ENCODE measurements at regions not wholly inside any gene's neighbourhood (a gene's known extent, or its start where the extent isn't known, plus 50 kb on each side); places are given as distances from the start of the nearest gene placed in this dataset.
"Not testable (repeated sequence)": the region's sequence is repeated elsewhere in the genome, so short reads cannot be mapped to it uniquely, and the experiment has no call there.

DNA sequence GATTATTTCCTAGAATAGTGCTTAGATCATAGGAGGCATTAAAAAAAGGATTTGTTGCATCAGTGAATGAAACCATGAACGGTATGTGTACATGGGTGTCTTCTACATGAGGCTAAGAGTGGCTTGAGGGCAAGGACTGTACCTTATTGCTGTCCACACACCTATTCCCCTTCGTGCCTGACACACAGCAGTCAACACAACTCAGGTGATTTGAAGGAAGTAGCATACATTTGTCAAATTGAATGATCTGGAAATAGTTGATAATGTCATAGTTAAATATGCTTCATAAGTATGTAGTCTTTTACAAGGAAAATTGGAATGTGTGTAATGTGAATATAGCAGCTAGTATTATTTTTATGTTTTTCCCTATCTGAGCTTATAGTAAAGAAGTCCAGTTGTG lies 189.0 kb upstream of the DAB1 start:
- DNase-seq = no peak

- no peak for DNase-seq
These were observed 182.1 kb upstream of the DAB1 start for GRCh38 chr1:57605933-57606332.

GRCh38 chr1:57603696-57604095 lies 179.8 kb upstream of the DAB1 start:
- no peak for DNase-seq

DNA sequence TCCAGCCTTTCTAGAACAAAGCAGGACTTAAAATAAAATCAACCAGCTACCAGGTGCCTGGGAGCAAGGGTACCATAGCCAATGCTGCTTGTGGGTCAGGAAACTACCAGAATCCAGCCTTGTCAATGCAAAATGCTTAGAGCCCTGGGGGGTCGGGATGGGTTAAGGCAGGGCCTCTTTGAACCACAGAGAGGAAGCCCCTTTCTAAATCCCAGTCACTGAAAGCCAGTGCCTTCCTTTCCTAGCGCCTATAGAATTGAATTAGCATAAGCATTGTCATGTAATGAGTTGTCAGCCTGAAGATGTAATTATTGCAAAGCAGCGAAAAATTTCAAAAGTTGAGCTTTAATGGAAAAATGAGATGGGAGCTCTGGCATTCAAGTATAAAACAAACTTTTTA lies 176.6 kb upstream of the DAB1 start:
- no peak for DNase-seq

DNA sequence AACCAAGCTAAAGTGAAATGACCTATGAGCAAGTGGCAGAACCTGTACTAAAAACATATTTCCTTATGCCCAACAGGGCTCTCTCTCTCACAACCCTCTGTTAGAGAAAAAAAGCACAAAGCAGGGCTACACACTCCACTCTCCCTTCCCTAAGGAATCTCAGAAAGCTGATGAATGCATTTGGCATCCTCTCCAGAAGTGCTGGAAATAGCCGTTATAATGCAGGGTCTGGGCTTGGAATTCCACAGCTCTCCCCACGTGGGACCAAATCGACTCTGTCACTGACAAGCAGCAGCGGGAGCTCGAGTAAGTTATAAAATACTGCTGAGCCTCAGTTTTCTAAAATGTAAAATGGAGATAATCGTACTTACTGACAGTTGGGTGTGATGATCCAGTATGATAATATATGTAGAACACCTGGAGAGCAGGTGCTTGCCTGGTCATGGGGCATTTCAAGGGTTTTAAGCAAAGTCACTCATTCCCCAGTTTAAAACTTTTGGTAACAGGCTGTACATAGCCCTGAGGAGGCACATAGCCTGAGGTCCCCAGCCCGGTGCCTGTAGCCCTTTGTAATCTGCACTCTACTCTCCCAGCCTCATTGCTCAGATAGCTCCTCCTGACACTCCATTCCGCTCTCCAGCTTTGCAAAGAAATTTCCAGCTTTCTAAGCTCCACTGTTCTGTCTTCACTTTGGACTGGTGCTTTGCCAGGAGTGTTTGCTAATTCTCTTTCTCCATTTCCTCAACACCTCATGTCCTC lies 175.6 kb upstream of the DAB1 start:
- no peak for DNase-seq

GRCh38 chr1:57597036-57597435 lies 173.2 kb upstream of the DAB1 start:
- DNase-seq = no peak

DNA sequence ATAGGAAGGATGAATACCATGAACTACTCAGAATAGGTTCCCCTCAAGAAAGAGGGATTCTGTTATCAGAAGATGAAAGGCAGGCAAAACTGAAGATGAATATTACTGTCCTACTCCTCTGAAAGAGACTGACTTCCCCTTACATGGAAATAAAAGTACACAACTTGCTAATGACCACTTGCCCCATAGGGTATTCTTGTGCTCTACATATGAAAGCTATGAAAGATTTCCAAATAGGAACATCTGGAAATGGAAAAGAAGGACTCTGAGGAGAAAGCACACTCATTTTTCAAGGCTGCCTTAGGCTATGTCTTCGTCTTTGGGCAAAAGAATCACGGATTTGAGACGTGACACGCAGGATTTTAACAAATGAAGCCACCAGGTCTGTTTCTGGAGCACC lies 170.1 kb upstream of the DAB1 start:
- no peak for DNase-seq

DNA sequence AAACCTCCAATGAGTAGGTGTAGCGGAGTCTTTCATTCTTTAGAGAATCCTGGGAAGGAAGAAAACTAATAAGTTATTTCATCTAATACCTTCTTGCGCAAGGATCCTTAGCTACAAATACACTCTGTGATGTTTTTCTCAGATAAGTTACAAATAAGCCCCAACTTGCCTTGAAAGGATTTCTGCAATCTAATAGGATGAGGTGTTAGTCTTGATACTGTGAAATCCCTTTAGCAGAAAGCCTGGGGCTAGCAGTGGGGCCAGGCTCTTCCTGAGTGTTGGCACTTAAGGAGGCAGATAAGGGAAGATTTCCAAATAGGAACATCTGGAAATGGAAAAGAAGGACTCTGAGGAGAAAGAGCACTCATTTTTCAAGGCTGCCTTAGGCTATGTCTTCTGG lies 168.0 kb upstream of the DAB1 start:
- DNase-seq = no peak

DNA sequence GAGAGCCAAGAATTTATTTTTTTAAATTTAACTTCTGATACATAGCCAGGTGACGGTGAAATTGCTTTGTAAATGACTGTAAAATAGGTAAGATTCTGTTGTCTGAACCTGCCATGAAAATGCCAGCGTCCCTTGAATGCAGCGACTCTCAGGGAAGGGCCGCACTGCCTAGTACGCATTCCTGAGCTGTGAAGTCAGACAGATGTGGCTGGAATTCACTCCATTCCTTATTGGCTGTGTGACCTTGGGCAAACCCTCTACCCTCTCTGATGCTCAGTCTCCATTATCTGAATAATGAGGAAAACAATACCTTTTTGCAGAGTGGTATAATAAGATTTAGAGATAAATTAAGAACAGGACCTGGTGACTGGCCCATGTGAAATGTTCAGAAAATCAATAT lies 167.1 kb upstream of the DAB1 start:
- no peak for DNase-seq

DNA sequence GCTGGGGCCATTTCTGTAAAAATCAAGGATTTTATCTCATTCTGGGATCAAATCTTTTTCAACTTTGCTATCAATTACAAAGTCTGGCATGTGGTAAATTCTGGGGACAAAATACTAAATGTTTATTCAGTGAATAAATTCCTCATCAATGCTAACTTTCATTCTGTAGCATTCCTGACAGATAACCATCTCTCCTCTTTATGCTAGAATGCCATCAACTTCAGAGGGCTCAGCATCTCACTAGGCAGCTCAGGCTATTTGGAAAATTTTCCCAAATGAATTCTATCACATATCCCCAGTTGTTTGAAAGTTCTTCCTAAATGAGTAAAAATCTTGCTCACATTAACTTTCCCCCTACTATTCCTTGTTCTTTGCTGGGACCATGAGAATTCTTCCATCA lies 163.0 kb upstream of the DAB1 start:
- DNase-seq = no peak

- no peak for DNase-seq
These were observed 154.8 kb upstream of the DAB1 start for GRCh38 chr1:57578680-57579079.

DNA sequence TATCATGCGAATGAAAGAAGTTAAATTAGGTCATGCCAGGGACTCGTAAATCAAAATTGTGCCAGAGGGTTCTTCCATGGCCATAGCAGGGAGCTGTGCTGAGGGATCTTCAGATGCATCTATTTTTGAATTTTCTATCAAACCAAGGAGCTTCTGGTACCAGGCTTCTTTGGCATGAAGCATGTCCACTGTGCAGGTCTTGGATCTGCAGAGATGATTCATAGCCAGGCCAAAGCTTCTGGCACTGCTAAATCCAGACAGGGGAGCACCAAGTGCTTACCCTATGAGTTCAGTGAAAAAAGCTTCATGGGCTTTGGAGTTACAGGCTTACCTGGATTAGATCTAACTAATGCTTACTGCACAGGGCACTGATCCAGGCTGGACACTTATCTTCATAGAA lies 154.2 kb upstream of the DAB1 start:
- DNase-seq = no peak

GRCh38 chr1:57576756-57577155 lies 152.9 kb upstream of the DAB1 start:
- no peak for DNase-seq

GRCh38 chr1:57572016-57572415 lies 148.2 kb upstream of the DAB1 start:
- no peak for DNase-seq

DNA sequence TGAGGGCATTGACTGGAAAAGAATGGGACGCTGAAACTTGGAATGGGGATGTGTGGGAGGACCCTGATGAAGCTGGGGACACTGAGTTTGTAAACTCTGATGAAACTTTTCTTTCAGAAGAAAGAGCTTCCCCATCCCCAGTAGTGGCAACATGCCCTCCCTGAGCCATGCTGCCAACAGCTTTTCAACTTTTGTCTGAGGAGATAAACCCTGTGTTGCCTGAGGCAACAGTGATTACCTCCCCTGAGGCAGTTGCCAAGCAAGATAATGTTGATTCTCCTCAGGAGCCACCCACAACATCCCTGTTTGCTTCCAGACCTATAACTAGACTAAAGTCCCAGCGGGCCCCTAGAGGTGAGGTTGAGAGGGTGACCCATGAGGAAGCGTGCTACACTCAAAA lies 134.2 kb upstream of the DAB1 start:
- not testable (repeated sequence) for DNase-seq

GRCh38 chr1:57553666-57554065 lies 129.8 kb upstream of the DAB1 start:
- DNase-seq = no peak

DNA sequence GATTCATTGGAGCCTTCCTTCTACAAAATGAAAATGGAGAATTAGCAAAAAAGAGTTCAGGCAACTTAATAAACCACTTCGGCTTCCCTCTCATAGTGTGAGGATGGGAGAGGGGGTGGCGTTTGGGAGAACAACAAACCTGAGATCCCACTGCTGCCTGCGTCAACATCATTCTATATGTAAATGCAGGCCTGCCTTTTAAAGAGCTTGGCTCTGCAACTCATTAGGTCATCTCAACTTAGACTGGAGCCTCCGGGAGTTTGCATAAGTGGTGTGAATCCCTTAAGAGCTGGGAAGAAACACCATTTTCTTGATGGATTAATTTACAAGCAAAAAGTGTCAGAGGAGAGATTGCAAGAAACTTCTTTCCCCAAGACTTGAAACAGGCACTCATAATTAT lies 127.6 kb upstream of the DAB1 start:
- DNase-seq = no peak

DNA sequence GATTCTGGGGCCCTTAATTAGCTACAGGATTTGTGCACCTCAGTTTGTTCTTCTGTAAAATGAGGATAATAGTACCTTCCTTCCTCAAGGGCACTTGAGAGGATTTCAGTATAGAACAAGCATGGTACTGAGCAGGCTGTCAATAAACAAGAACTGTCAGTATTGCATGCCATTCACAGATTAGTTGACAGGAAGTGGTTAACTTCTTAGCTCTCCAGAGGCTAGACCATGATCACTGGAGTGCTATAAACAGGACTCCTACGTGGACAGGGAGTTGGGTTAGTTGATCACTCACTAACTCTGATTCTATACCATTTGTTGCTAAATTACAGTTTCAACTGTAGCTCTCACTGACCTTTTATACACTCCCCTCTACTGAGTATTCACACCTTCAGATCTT lies 126.2 kb upstream of the DAB1 start:
- DNase-seq = no peak

GRCh38 chr1:57549300-57549699 lies 125.4 kb upstream of the DAB1 start:
- no peak for DNase-seq

- no peak for DNase-seq
These were observed 122.9 kb upstream of the DAB1 start for GRCh38 chr1:57546549-57547330.

DNA sequence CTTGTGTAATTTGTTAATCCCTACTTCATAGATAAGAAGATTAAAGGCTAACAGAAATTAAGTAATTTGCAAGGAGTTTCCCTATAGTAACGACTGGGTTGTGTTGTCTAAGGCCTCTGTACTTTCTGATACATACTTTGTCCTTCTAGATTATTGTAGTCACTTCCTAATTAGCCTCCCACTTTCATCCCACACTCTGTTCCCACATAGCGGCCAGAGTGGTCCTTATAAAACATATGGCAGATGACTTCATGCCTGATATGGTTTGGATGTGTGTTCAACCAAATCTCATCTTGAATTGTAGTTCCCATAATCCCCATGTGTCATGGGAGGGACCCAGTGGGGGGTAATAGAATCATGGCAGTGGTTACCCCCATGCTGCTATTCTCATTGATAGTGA lies 120.5 kb upstream of the DAB1 start:
- DNase-seq = no peak

GRCh38 chr1:57536749-57537423 lies 113.0 kb upstream of the DAB1 start:
- no peak for DNase-seq

- no peak for DNase-seq
These were observed 108.4 kb upstream of the DAB1 start for GRCh38 chr1:57532299-57532698.

DNA sequence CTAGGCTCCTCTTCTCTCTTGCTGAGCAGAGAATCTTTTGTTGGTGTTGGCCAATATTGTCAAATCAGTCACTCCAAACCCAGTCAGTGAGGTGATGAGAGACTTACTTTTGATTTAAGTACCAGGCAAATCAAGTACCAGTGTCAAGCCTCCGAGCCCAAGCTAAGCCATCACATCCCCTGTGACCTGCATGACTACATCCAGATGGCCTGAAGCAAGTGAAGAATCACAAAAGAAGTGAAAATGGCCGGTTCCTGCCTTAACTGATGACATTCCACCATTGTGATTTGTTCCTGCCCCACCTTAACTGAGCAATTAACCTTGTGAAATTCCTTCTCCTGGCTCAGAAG lies 107.0 kb upstream of the DAB1 start:
- not testable (repeated sequence) for DNase-seq
